NCI-H446 (cell line): ENCODE measurements at regions not wholly inside any gene's neighbourhood (a gene's known extent, or its start where the extent isn't known, plus 50 kb on each side); places are given as distances from the start of the nearest gene placed in this dataset.
"Not testable (repeated sequence)": the region's sequence is repeated elsewhere in the genome, so short reads cannot be mapped to it uniquely, and the experiment has no call there.

Source experiments
- DNase-seq, 2 experiments: peaks; one replicate each; lab custom pipeline; 2025; lab: John Stamatoyannopoulos, UW

- no peak for DNase-seq
Measured at GRCh38 chr5:87536365-87536764, 123.6 kb upstream of the CCNH start.

- no peak for DNase-seq
Measured at GRCh38 chr5:87535706-87536105, 123.0 kb upstream of the CCNH start.

GRCh38 chr5:87529486-87530076 is 116.9 kb upstream of the CCNH start:
- DNase-seq, result no peak

GRCh38 chr5:87526131-87526530 is 113.4 kb upstream of the CCNH start:
- DNase-seq, result peak; percentile 57 to 90

- DNase-seq, result no peak
Measured at GRCh38 chr5:87524217-87524616, 111.5 kb upstream of the CCNH start.

GRCh38 chr5:87511778-87512177 is 99.0 kb upstream of the CCNH start:
- not testable (repeated sequence) for DNase-seq

GRCh38 chr5:87503004-87503403 is 90.3 kb upstream of the CCNH start:
- DNase-seq, result no peak

- DNase-seq, result no peak
Measured at GRCh38 chr5:87499478-87500410, 87.0 kb upstream of the CCNH start.
